HepG2 (cell line): ENCODE measurements at regions not wholly inside any gene's neighbourhood (a gene's known extent, or its start where the extent isn't known, plus 50 kb on each side); places are given as distances from the start of the nearest gene placed in this dataset.

ENCODE experiments used
- CEBPB ChIP-seq: IDR thresholded peaks from 2 replicates; pipeline ENCODE4 v1.6.1; 2011; ENCODE audit warnings: low read depth, low read length, improper control_type of control experiment, borderline replicate concordance
- FOXM1 ChIP-seq: sonication (generic); formaldehyde crosslinking; IDR thresholded peaks from 2 replicates; pipeline ENCODE4 v1.5.0; 2020; ENCODE audit warnings: missing genetic modification reagents
- MYC ChIP-seq: sonication (generic); formaldehyde crosslinking; IDR thresholded peaks from 2 replicates; pipeline ENCODE4 v1.9.0; 2021; ENCODE audit warnings: missing genetic modification reagents, borderline replicate concordance
- RFX5 ChIP-seq: IDR thresholded peaks from 2 replicates; pipeline ENCODE4 v1.6.1; 2011; ENCODE audit warnings: low read depth, low read length, improper control_type of control experiment
- SP4 ChIP-seq: sonication (generic); formaldehyde crosslinking; IDR thresholded peaks from 2 replicates; pipeline ENCODE4 v1.8.1; 2023; ENCODE audit warnings: mild to moderate bottlenecking, missing genetic modification reagents
- SRSF1 ChIP-seq: fragments of 200-400 bp; formaldehyde crosslinking; optimal IDR thresholded peaks from 2 replicates; pipeline ENCODE3; 2017; ENCODE audit warnings: mild to moderate bottlenecking, low read depth, low read length, moderate library complexity
- YY1 ChIP-seq: IDR thresholded peaks from 2 replicates; pipeline ENCODE4 v1.6.1; 2011; ENCODE audit warnings: low read length, low read depth, moderate library complexity, mild to moderate bottlenecking; ENCODE audit not compliant: insufficient read depth, insufficient replicate concordance
- TF ChIP-seq, protein P1 (sequence below): sonication (generic); formaldehyde crosslinking; IDR thresholded peaks from 2 replicates; pipeline ENCODE4 v1.4.0; 2020; ENCODE audit warnings: missing genetic modification reagents
- TF ChIP-seq, protein P2 (sequence below): sonication (generic); formaldehyde crosslinking; IDR thresholded peaks from 2 replicates; pipeline ENCODE4 v1.5.0; 2020; ENCODE audit warnings: mild to moderate bottlenecking, missing genetic modification reagents, moderate library complexity

DNA sequence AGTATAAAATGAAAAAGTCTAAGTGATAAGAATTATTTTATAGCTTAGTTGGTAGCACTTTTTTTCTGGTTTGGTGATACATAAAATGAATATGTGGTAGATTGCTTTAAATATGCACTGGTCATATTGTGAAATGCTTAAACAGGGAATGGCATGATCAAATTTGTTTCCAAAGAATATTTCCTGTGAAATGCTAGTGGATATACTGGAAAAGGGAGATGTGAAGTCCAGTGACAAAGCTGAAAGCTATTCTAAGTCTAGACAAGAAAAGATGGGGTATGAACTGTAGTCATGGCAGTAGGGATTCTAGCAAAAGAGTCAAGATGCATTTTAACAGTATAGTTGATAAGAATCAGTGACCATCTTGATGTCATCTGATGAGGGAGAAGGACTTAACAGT is 98.9 kb upstream of the MME start:
- no peak for TF ChIP-seq RFX5
- TF ChIP-seq FOXM1 (CRISPR knock-in tag): no peak
- TF ChIP-seq SP4 (CRISPR knock-in tag): no peak
- TF ChIP-seq YY1: no peak
- no peak for TF ChIP-seq MYC
- TF ChIP-seq, protein P1, sequence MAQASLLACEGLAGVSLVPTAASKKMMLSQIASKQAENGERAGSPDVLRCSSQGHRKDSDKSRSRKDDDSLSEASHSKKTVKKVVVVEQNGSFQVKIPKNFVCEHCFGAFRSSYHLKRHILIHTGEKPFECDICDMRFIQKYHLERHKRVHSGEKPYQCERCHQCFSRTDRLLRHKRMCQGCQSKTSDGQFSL (CRISPR knock-in tag): no peak
- TF ChIP-seq SRSF1: no peak
- TF ChIP-seq, protein P2, sequence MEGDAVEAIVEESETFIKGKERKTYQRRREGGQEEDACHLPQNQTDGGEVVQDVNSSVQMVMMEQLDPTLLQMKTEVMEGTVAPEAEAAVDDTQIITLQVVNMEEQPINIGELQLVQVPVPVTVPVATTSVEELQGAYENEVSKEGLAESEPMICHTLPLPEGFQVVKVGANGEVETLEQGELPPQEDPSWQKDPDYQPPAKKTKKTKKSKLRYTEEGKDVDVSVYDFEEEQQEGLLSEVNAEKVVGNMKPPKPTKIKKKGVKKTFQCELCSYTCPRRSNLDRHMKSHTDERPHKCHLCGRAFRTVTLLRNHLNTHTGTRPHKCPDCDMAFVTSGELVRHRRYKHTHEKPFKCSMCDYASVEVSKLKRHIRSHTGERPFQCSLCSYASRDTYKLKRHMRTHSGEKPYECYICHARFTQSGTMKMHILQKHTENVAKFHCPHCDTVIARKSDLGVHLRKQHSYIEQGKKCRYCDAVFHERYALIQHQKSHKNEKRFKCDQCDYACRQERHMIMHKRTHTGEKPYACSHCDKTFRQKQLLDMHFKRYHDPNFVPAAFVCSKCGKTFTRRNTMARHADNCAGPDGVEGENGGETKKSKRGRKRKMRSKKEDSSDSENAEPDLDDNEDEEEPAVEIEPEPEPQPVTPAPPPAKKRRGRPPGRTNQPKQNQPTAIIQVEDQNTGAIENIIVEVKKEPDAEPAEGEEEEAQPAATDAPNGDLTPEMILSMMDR (CRISPR knock-in tag): no peak
- no peak for TF ChIP-seq CEBPB
